Kasumi-1 (cell line): ENCODE measurements at regions not wholly inside any gene's neighbourhood (a gene's known extent, or its start where the extent isn't known, plus 50 kb on each side); places are given as distances from the start of the nearest gene placed in this dataset.

Experiments
- DNase-seq, 2 experiments: peaks; one replicate each; lab custom pipeline; 2025; lab: John Stamatoyannopoulos, UW

- DNase-seq, result no peak
These were observed 270.3 kb upstream of the SALL3 start for GRCh38 chr18:78709261-78709809.

DNA sequence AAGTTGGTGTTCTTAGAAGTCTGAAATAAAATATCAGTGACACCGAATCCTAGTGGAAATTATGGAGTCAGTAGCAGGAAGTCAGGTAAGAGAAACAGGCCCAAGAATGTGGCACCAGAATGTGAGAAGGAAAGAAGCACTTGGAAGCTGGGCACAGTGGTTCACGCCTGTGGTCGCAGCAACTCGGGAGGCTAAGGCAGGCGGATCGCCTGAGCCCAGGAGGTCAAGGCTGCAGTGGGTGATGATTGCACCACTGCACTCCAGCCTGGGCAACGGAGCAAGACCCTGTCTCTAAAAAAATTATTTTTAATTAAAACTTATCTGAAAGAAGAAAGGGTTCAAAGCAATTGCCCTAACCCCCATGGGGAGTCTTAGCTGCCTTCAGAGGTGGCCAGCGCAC lies 268.3 kb upstream of the SALL3 start:
- no peak for DNase-seq

DNA sequence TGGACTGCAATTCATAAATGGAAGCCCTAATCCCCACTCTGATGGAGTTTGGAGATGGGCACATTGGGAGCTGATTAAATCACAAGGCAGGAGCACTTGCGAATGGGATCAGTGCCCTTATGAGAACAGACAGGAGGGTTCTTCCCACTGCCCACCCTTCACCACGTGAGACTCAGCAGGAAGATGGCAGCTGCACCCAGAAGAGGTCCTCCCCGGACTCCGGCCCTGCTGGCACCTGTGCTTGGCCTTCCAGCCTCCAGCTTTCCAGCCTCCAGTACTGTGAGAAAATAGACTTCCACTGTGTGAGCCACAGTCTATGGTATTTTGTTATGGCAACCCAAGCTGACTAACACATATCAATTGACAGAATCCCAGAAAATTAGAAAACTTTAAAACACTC lies 267.6 kb upstream of the SALL3 start:
- no peak for DNase-seq

GRCh38 chr18:78713069-78713468 lies 266.5 kb upstream of the SALL3 start:
- no peak for DNase-seq

DNA sequence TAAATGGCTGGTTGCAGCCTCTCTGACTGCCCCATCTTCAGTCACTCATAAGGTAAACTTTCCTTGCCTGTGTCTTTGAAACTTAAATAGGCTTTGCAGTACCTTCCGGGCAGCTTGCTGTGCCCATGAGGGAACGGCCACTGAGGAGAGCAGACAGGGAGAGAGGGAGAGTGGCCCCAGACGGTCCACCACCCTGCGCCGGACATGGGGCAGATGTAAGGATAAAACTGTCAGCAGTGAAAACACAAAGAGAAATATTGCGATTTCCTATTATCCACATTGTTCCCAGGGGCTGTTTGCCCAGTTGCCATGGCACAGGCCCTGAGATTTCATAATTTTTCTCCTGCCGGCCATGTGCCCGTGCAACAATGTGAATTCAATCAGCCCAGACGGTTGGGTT lies 265.9 kb upstream of the SALL3 start:
- DNase-seq, result no peak

DNA sequence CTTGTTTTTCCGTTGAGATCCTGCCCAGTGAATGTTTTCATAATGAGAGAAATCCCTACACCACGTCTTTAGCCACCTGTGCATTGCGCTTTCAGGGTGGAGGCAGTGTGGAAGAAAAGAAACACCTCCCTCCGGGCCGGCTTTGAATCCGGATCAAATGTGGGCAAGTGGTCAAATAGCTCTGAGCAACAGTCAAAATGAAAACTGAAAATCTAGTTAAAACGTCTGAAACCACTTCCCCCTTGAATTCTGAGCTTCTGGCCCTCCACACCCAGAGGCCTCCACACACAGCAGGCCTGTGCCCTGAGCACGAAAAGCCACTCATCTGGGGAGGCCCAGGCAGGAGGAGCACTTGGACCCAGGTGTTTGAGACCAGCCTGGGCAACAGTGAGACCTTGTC lies 263.6 kb upstream of the SALL3 start:
- no peak for DNase-seq

DNA sequence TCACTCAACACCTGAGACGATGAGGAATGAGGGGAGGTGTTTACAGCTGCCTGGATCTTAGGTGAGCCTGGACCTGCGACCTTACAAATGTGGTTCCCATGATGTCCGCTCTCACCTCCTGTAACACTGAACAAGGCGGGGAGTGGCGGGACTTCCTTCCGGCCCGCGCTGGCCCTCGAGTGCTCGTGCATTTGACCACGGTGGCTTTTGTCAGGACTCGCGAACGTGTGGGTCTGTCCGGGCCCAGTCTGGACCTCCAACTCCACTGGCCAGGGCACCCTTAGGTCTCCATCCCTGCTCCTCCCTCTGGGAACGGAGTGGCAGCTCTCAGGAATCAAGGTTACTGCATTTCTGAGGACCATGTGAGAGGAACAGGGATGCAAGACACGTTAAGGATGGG lies 263.0 kb upstream of the SALL3 start:
- DNase-seq, result no peak

GRCh38 chr18:78717051-78717765 lies 262.4 kb upstream of the SALL3 start:
- DNase-seq, result no peak

DNA sequence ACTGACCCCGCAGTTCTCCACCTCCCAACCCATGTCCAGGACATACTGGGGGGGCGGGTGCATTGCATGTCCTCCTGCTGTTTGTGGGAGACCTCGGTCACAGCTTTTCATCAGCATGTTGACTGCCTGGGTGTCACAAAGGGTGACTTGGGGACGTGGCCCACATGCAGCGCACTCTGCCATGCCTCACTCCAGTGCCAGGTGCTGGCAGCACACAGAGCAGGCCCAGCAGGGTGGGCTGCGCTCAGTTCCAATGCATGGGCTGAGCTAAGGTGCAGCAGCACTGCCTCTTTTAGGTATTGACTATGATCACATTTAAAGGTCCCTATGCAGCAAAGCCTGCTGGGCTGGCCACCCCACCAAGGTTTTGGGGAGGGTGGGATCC lies 261.9 kb upstream of the SALL3 start:
- DNase-seq, result no peak

DNA sequence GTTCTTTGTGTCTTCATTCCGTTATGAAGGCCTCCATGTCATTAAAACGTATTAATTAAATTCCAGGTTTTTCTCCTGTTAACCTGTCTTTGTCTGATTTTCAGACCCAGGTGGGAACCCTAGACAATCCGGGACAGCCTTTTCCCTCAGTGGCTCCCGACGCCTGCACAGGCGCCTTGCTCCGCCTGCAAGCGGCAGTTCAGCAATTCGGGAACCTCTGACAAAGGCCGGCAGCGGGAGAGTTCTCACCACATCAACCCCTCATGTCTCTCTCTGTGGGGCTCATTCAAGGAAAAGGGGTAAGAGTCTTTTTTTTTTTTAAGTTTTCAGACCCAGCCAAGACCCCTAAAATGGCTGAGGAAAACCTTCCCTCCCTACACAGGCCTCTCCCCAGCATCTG lies 259.8 kb upstream of the SALL3 start:
- no peak for DNase-seq

DNA sequence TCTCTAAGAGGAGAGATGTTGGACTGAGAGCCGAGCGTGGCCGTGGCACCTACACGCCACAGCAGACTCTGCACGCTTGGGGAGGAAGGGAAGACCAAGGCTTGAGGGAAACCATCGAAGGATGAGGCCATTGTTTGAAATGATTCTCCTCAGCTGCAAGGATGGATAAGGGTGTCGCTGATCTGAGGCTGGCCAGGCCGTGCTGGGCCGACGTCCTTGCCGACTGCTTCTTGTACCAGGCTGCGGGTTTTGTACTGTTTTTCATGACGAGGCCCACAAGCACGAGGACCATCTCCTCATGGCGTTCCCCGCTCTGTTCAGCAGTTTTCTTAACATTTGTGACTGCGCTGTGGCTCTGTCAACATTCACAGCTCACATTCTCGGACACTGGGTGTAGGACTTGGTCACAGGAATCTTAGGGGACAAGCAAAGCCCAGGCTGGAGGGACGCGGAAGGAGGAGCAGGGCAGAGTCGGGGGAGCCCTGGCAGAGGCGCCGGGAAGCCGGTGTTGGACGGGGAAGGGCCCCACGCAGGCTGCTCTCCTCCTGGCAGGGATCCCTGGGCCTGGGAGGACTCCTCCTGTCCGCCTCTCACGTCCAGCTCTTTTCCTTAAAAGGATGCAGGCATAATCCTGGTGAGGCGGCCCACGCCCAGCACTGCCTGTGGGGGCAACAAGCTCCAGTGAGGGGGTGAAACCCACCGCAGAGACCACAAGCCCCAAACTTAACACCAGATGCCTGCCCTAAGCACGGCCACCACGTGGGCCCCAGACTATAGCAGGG lies 259.0 kb upstream of the SALL3 start:
- DNase-seq, result no peak

GRCh38 chr18:78721238-78721875 lies 258.3 kb upstream of the SALL3 start:
- no peak for DNase-seq

- DNase-seq, result no peak
These were observed 257.6 kb upstream of the SALL3 start for GRCh38 chr18:78721981-78722380.

GRCh38 chr18:78722386-78722785 lies 257.2 kb upstream of the SALL3 start:
- no peak for DNase-seq

DNA sequence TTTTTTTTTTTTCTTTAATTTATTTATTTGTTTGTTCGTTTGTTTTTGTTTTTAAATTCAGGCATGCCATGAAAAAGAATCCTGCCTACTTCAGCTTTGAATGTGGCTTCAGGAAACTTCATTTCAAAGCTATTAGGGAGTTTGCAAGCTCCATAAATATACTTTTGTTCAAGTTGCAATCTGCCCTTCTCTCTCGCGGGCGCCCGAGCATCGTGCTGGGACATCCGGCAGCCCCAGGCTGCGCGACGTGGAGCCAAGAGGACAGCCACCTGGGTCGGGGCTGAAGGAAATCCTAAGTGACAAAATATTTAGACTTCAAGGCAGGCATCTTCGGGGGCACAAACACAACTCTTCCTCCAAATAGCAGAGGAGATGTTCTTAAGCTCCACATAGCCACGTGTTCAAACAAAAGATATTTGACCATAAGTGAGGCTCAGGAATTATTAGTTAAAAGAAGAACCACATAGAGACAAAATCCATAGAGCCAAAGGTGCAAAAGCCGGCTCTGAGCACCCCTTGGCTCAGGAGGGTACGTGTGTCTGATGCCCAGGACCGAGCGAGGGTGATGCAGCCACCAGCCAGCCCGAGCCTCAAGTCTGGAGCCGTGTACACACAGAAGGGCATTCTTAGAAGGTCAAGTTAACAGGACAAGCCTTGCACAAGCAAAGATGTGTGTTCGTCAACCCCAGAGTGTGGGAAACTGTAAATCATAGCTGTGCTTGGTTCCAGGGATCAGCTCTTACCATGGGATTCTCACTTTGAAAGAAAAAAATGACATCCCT lies 256.5 kb upstream of the SALL3 start:
- no peak for DNase-seq

DNA sequence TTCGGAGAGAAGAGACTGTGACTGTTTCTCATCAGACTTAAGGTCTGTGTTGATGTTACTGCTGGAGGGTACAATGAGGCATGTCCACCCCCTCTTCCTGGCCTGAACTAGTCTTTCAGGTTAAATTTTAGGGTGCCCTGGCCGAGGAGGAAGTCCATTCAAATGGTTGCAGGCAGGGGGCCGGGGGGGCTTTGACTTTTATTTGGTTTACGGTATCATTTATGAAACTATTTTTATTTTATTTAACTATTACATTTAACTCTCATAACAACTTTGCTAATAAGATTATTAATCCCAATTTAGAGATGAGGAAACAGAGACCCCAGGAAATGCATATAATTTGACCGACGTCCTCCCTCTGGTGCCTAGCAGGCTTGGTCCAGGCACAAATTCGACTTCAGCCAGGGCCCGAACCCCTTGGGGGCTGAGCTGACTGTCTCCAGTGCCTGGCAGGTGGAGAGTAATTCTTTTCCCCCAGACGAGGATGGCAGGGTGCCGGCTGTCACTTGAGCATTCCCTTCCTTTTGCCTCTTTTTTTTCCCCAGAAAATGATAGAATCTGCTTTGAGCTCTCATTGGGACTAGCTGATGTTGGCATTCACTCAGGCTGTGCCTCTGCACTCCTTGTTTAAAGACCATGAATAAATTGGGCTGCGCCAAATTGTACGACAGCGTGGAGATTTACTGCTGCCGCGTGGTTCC lies 255.3 kb upstream of the SALL3 start:
- DNase-seq, result no peak

DNA sequence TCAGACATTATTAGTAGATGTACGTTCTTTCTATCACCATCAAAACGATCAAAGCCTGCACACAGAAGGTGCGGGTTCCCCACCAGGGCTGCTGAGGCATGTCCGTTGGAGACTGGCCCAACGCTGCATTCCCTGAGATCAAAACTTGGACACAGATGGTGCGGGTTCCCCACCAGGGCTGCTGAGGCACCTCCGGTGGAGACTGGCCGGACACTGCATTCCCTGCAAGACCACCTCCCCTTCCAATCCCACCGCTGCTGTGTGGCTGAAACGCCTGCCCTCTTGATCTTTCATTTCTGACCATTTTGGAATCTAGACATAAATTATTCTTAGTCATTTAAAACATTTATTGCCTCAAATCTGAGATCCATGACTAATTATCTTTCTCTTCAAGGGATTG lies 254.2 kb upstream of the SALL3 start:
- no peak for DNase-seq

DNA sequence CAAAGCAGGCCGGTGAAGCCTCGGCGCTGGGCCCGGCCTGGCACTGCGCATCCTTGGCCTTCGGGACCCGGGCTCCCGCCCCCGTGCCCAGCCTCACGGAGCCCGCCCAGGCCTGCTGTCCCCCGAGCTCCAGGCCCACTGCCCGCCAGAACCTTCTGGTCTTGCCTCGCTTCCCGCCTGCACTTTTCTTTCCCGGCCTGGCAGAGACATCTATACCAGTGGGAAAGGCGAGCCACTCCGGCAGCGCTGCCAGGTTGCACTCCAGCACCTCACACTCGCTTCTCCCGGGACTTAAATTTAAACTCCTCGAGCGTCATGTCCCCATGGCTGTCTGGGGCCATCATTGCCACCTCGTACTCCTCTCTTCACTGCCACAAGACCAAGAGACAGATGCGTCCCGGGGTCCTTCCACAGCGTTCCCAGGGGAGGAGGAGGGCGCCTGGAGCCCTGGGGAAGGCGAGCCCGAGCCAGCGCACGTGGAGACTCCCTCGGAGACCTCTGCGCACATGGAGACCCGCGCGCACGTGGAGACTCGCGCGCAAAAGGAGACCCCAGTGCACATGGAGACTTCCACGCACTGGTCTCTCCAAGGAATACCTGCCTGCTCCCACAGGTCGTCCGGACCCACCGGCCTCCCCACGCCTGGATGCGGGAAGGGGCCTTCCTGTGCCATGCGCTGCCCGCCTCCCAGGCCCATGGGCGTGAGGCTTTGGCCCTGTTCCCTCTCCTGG lies 253.1 kb upstream of the SALL3 start:
- DNase-seq, result no peak

GRCh38 chr18:78727057-78727739 lies 252.4 kb upstream of the SALL3 start:
- no peak for DNase-seq
